ENCODE measurements at regions not wholly inside any gene's neighbourhood (a gene's known extent, or its start where the extent isn't known, plus 50 kb on each side); places are given as distances from the start of the nearest gene placed in this dataset.

- no peak for TF ChIP-seq CTCF (IDR thresholded peaks at IDR 0.05; ENCODE audit: low read depth, low read length, missing control alignments)
- Histone ChIP-seq H3K27ac (no peak overlapping the region), H3K36me3 (replicated peaks) (no peaks in the 10 kb centered on the region), H3K4me3 (ENCODE audit: low read depth, low read length) (no peak overlapping the region), H3K27me3 (replicated peaks) (no peaks in the 10 kb centered on the region)
- DNase-seq = no peak
- in situ Hi-C loops (cut with HindIII; ENCODE audit: low pct_ligation_motif_present, low sequenced_read_pairs) = no loop called here
Measured at GRCh38 chr4:43898836-43899235, 549.8 kb downstream of the KCTD8 start.

GRCh38 chr4:43903456-43903855, 545.2 kb downstream of the KCTD8 start:
- H3K4me3 ChIP-seq (ENCODE audit: low read depth, low read length) = no peak overlapping the region
- DNase-seq = no peak
- H3K27me3 ChIP-seq (replicated peaks) = no peaks in the 10 kb centered on the region
- H3K27ac ChIP-seq = no peak overlapping the region
- no peaks in the 10 kb centered on the region for H3K36me3 ChIP-seq (replicated peaks)
- TF ChIP-seq CTCF (IDR thresholded peaks at IDR 0.05; ENCODE audit: low read depth, low read length, missing control alignments) = no peak
- in situ Hi-C loops (cut with HindIII; ENCODE audit: low pct_ligation_motif_present, low sequenced_read_pairs) = no loop called here

- Histone ChIP-seq H3K27me3 (replicated peaks) (no peaks in the 10 kb centered on the region), H3K4me3 (ENCODE audit: low read depth, low read length) (no peak overlapping the region), H3K36me3 (replicated peaks) (no peaks in the 10 kb centered on the region), H3K27ac (no peak overlapping the region)
- no peak for TF ChIP-seq CTCF (IDR thresholded peaks at IDR 0.05; ENCODE audit: low read depth, low read length, missing control alignments)
- no peak for DNase-seq
- in situ Hi-C loops (cut with HindIII; ENCODE audit: low pct_ligation_motif_present, low sequenced_read_pairs) = no loop called here
Measured at GRCh38 chr4:43918377-43918776, 530.2 kb downstream of the KCTD8 start.

GRCh38 chr4:43932448-43932847, 516.2 kb downstream of the KCTD8 start:
- Histone ChIP-seq H3K27me3 (replicated peaks) (no peaks in the 10 kb centered on the region), H3K4me3 (ENCODE audit: low read depth, low read length) (no peak overlapping the region), H3K27ac (no peak overlapping the region), H3K36me3 (replicated peaks) (no peaks in the 10 kb centered on the region)
- no peak for TF ChIP-seq CTCF (IDR thresholded peaks at IDR 0.05; ENCODE audit: low read depth, low read length, missing control alignments)
- in situ Hi-C loops (cut with HindIII; ENCODE audit: low pct_ligation_motif_present, low sequenced_read_pairs) = no loop called here
- no peak for DNase-seq

- Histone ChIP-seq H3K36me3 (replicated peaks) (no peaks in the 10 kb centered on the region), H3K4me3 (ENCODE audit: low read depth, low read length) (no peak overlapping the region), H3K27me3 (replicated peaks) (no peaks in the 10 kb centered on the region), H3K27ac (no peak overlapping the region)
- DNase-seq = no peak
- TF ChIP-seq CTCF (IDR thresholded peaks at IDR 0.05; ENCODE audit: low read depth, low read length, missing control alignments) = no peak
- in situ Hi-C loops (cut with HindIII; ENCODE audit: low pct_ligation_motif_present, low sequenced_read_pairs) = no loop called here
Measured at GRCh38 chr4:43943998-43944397, 504.6 kb downstream of the KCTD8 start.

- in situ Hi-C loops (cut with HindIII; ENCODE audit: low pct_ligation_motif_present, low sequenced_read_pairs) = no loop called here
- DNase-seq = no peak
- Histone ChIP-seq H3K36me3 (replicated peaks) (no peaks in the 10 kb centered on the region), H3K4me3 (ENCODE audit: low read depth, low read length) (no peak overlapping the region), H3K27me3 (replicated peaks) (no peaks in the 10 kb centered on the region), H3K27ac (no peak overlapping the region)
- no peak for TF ChIP-seq CTCF (IDR thresholded peaks at IDR 0.05; ENCODE audit: low read depth, low read length, missing control alignments)
Measured at GRCh38 chr4:43959976-43960375, 488.6 kb downstream of the KCTD8 start.
